Ishikawa (cell line): ENCODE measurements at regions not wholly inside any gene's neighbourhood (a gene's known extent, or its start where the extent isn't known, plus 50 kb on each side); places are given as distances from the start of the nearest gene placed in this dataset.
A peak's percentile ranks its signal among the peaks of the same experiment; 100 is the strongest.

Experiments used
- CEBPB ChIP-seq: IDR thresholded peaks from 2 replicates; pipeline ENCODE4 v1.6.1; 2012
- CREB1 ChIP-seq: IDR thresholded peaks from 2 replicates; pipeline ENCODE4 v1.6.1; 2012; ENCODE audit warnings: low read depth
- EGR1 ChIP-seq: IDR thresholded peaks from 2 replicates; pipeline ENCODE4 v1.6.1; 2012
- EP300 ChIP-seq: IDR thresholded peaks from 2 replicates; pipeline ENCODE4 v1.6.1; 2012; ENCODE audit warnings: borderline replicate concordance
- FOXM1 ChIP-seq: IDR thresholded peaks from 2 replicates; pipeline ENCODE4 v1.6.1; 2012; ENCODE audit warnings: low read depth, borderline replicate concordance
- MAX ChIP-seq: IDR thresholded peaks from 2 replicates; pipeline ENCODE4 v1.6.1; 2012
- NFIC ChIP-seq: IDR thresholded peaks from 2 replicates; pipeline ENCODE4 v1.6.1; 2012
- RAD21 ChIP-seq: IDR thresholded peaks from 2 replicates; pipeline ENCODE4 v1.6.1; 2012; ENCODE audit warnings: low read depth
- TAF1 ChIP-seq: IDR thresholded peaks from 2 replicates; pipeline ENCODE4 v1.6.1; 2012; ENCODE audit warnings: low read depth, mild to moderate bottlenecking
- TCF12 ChIP-seq: IDR thresholded peaks from 2 replicates; pipeline ENCODE4 v1.6.1; 2012; ENCODE audit warnings: low read depth
- TEAD4 ChIP-seq: IDR thresholded peaks from 2 replicates; pipeline ENCODE4 v1.6.1; 2012
- YY1 ChIP-seq: IDR thresholded peaks from 2 replicates; pipeline ENCODE4 v1.6.1; 2012; ENCODE audit warnings: low read depth
- ZBTB7A ChIP-seq: IDR thresholded peaks from 2 replicates; pipeline ENCODE4 v1.6.1; 2012; ENCODE audit warnings: low read depth
- TF ChIP-seq, protein P1 (sequence below): IDR thresholded peaks from 2 replicates; pipeline ENCODE4 v1.6.1; 2012; ENCODE audit warnings: low read depth, mild to moderate bottlenecking
- TF ChIP-seq, protein P2 (sequence below): IDR thresholded peaks from 2 replicates; pipeline ENCODE4 v1.6.1; 2012

DNA sequence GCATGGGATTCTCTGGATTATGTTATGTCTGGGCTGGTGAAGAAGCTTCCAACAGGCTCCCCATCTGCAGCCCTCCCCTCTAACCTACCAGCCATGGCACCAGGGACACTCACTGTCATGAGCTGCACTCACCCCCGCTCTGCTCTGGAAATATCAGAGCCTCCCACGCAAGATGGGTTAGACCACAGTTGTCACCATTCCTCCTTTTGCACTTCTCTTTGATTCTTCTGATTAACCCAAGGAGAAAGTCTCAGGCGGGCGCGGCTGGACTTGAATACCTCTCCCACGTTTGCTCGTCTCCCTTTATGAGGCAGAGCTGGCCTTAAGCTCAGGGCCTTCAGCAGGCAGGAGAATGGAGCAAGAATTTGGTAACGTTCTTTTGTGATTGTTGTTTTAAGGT is 128.1 kb downstream of the CEBPB start:
- TF ChIP-seq FOXM1 (no peak), TCF12 (no peak), EP300 (no peak), MAX (no peak), EGR1 (no peak)

DNA sequence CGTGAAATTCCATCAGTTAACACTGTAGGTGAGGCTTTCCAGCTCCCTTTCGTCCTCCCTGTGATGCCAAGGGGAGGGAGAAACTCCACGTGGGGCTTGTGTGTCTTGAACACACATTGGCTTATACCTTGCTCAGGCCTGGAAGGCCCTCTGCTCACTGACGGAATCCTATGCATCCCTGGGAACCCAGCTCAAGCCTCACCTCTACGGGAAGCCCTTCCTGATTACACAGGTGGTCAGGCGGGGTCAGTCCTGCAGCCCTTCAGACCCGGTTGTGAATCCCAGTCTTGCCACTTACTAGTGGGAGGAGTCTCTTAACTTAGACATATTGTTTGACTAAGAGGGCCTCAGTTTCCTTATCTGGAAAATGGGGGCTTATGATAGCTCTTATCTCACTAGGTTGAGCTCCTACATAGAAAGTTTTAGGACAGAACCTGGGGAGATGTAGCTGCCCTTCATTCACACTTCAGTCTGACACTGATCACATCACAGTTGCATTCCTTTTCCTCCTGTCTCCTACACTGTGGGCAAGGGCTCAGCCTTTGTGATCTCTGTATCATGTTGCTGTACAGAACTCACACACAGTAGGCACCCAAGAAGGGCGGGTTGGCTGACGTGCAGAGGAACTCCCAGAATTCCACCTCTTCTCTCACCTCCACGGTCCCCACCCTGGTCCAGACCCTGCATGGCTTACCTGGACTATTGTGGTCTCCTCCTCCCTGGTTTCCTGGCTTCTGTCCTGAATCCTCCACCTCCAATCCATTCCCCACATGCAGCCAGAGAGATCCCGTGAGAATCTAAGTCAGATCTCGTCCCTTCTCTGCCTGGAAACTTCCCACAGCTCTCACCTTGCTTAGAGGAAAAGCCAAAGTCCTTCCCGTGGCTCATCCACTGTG is 129.6 kb downstream of the CEBPB start:
- no peak for TF ChIP-seq CREB1
- TF ChIP-seq ZBTB7A: no peak
- no peak for TF ChIP-seq YY1
- TF ChIP-seq RAD21: no peak
- no peak for TF ChIP-seq EGR1
- no peak for TF ChIP-seq TAF1
- TF ChIP-seq NFIC: no peak
- TF ChIP-seq, protein P1, sequence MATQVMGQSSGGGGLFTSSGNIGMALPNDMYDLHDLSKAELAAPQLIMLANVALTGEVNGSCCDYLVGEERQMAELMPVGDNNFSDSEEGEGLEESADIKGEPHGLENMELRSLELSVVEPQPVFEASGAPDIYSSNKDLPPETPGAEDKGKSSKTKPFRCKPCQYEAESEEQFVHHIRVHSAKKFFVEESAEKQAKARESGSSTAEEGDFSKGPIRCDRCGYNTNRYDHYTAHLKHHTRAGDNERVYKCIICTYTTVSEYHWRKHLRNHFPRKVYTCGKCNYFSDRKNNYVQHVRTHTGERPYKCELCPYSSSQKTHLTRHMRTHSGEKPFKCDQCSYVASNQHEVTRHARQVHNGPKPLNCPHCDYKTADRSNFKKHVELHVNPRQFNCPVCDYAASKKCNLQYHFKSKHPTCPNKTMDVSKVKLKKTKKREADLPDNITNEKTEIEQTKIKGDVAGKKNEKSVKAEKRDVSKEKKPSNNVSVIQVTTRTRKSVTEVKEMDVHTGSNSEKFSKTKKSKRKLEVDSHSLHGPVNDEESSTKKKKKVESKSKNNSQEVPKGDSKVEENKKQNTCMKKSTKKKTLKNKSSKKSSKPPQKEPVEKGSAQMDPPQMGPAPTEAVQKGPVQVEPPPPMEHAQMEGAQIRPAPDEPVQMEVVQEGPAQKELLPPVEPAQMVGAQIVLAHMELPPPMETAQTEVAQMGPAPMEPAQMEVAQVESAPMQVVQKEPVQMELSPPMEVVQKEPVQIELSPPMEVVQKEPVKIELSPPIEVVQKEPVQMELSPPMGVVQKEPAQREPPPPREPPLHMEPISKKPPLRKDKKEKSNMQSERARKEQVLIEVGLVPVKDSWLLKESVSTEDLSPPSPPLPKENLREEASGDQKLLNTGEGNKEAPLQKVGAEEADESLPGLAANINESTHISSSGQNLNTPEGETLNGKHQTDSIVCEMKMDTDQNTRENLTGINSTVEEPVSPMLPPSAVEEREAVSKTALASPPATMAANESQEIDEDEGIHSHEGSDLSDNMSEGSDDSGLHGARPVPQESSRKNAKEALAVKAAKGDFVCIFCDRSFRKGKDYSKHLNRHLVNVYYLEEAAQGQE: no peak
- TF ChIP-seq EP300: no peak
- TF ChIP-seq FOXM1: no peak
- no peak for TF ChIP-seq TCF12
- no peak for TF ChIP-seq TEAD4
- TF ChIP-seq, protein P2, sequence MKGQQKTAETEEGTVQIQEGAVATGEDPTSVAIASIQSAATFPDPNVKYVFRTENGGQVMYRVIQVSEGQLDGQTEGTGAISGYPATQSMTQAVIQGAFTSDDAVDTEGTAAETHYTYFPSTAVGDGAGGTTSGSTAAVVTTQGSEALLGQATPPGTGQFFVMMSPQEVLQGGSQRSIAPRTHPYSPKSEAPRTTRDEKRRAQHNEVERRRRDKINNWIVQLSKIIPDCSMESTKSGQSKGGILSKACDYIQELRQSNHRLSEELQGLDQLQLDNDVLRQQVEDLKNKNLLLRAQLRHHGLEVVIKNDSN: no peak
- TF ChIP-seq CEBPB: no peak
- TF ChIP-seq MAX: no peak

- TF ChIP-seq TAF1 (no peak), CREB1 (no peak), TEAD4 (no peak), NFIC (no peak), RAD21 (peak; percentile 13; the same call in 1 of the 2 replicates), TCF12 (no peak; the same call in 1 of the 2 replicates), FOXM1 (no peak), MAX (0 out of 2 replicates have a peak, but pooled peaks have one; percentile 25), YY1 (0 out of 2 replicates have a peak, but pooled peaks have one; percentile 9), ZBTB7A (0 out of 2 replicates have a peak, but pooled peaks have one; percentile 74)
- TF ChIP-seq, protein P1: no peak
Observed at GRCh38 chr20:50320901-50321796, 130.5 kb downstream of the CEBPB start.

DNA sequence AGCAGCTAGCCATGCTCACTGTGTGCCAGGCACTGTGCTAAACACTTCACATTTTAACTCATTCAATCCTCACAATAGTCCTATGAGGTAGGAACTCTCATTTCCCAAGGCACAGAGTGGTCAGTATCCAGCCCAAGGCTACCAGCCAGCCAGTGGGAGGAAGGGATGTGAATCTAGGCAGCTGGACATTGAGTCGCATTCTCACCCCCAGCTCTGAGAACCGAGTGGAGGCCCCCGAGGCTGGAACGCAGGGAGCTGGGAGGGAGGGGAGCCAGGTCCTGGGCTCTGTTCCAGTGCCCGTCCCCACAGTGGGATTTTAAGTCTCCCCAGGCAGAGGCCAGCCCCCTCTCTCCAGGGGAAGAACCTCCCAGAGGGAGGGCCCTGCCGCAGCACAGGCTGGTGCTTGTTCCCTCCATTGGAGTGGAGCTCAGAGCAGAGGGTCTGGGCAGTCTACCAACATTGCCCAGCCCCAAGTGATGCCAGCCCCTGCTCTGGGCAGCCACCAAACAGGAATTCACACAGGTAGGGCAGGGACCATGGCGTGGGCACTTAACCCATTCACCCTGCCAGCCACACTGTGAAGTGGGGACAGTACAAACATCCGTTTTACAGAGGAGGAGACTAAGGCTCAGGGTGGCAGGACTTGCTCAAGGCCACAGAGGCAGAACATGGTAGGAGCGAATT is 131.3 kb downstream of the CEBPB start:
- no peak for TF ChIP-seq MAX
- no peak for TF ChIP-seq CEBPB
- no peak for TF ChIP-seq ZBTB7A
- no peak for TF ChIP-seq TCF12
- TF ChIP-seq, protein P2: no peak
- no peak for TF ChIP-seq CREB1
- no peak for TF ChIP-seq EP300
- TF ChIP-seq RAD21: no peak
- TF ChIP-seq TEAD4: no peak
- TF ChIP-seq, protein P1: no peak
- TF ChIP-seq TAF1: no peak
- no peak for TF ChIP-seq YY1
- TF ChIP-seq NFIC: no peak
- TF ChIP-seq FOXM1: no peak
- TF ChIP-seq EGR1: no peak
